GM21515 (cell line): ENCODE measurements at regions not wholly inside any gene's neighbourhood (a gene's known extent, or its start where the extent isn't known, plus 50 kb on each side); places are given as distances from the start of the nearest gene placed in this dataset.
"Not testable (repeated sequence)": the region's sequence is repeated elsewhere in the genome, so short reads cannot be mapped to it uniquely, and the experiment has no call there.

ENCODE experiments used
- ATAC-seq: cut with Tn5 transposase; IDR thresholded peaks from one replicate; pipeline ENCODE4 v1.9.1; 2021; ENCODE audit not compliant: unreplicated experiment

DNA sequence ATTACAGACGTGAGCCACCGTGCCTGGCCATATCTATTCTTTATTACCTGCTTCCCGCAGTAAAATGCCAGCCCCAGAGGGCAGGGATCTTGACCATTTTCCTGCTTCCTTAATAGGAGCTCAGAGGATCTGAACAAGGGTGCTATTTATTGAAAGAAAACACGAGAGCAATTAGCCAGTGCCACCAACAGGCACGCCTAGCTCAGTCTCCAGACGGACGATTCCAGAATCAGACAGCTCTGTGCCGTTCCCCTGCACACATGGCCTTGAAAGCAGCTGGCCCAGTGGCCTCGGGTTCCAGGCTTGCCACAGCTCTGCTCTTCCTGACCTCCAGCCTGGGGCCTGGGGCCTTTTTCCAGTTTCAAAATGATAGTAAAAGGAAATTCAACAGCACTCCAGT, 135.2 kb upstream of the RFLNA start:
- ATAC-seq = no peak

GRCh38 chr12:124160097-124160756, 134.7 kb upstream of the RFLNA start:
- no peak for ATAC-seq

- ATAC-seq = not testable (repeated sequence)
Measured at GRCh38 chr12:124161402-124161801, 133.5 kb upstream of the RFLNA start.

GRCh38 chr12:124162151-124163110, 132.5 kb upstream of the RFLNA start:
- ATAC-seq = no peak

GRCh38 chr12:124165695-124166094, 129.2 kb upstream of the RFLNA start:
- no peak for ATAC-seq

GRCh38 chr12:124167141-124167540, 127.8 kb upstream of the RFLNA start:
- ATAC-seq = no peak

GRCh38 chr12:124168016-124168786, 126.7 kb upstream of the RFLNA start:
- no peak for ATAC-seq

GRCh38 chr12:124169577-124170284, 125.2 kb upstream of the RFLNA start:
- ATAC-seq = no peak

DNA sequence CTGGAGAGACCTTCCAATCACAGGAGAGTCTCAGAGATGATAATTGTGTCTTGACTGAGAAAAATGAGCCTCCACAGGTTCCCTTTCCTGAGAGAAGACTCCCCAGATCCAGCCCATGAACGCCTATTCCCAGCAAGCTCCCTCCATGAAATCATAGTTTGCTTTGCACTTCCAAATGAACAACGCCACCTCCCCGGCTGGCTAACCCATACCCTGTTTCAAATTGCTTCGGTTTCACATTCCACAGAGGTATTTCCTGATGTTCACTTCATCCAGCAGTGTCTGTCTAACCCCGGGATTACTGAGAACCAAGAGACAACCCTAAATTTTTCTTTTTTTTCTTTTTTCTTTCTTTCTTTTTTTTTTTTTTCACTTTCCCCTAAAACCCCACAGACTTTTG, 124.1 kb upstream of the RFLNA start:
- ATAC-seq = no peak

DNA sequence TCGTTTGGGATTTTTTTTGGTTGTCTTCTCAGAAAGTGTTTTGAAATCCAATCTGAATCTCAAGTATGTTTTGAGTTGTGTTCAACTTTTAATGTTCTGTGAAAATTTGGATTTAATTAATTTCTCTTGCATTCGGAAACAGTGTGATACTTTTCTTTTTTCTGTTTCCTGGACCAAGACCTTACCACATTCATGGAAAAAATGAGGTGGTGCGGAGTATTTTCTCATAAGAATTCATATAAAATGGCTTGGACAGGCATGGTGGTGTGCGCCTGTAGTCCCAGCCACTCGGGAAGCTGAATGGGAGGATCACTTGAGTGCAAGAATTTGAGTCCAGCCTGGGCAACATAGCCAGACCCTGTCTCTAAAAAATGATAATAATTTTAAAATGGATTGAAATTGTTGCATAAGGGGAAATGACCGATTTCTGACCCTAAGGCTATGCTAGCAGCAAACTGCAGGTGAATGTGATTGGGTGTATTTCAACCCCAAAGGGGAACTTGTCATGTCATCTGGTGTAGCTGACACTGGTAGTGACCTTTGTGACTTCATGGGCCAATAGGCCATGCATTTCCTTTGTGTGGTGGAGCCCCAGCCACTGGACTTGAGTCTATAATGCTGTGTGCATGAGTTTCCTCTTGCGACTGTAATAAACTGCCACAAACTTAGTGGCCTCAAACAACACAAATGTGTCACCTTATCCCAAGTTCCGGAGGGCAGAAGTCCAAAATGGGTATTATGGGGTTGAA, 123.5 kb upstream of the RFLNA start:
- ATAC-seq = no peak

GRCh38 chr12:124172636-124173035, 122.3 kb upstream of the RFLNA start:
- no peak for ATAC-seq

GRCh38 chr12:124173692-124174091, 121.2 kb upstream of the RFLNA start:
- no peak for ATAC-seq

GRCh38 chr12:124174451-124175348, 120.2 kb upstream of the RFLNA start:
- ATAC-seq = no peak

DNA sequence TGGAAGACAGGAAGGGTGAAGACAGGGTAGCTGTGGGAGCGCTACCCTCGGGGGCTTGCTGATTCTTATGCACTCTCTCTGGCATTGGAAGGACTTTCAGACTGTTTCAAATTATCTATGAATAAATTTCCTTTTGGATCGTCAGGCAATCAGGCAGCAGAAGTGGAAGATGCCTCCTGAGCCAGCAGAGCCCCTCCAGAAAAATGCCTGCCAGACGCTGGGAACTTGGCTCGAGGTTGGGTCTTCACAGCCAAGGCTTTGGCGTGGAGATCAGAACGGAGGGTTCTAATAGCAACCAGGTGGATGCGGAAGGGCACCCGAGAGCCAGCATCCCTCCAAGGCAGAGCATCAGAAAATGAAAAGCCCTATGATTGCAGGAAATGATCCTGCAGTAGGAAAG, 119.2 kb upstream of the RFLNA start:
- no peak for ATAC-seq

DNA sequence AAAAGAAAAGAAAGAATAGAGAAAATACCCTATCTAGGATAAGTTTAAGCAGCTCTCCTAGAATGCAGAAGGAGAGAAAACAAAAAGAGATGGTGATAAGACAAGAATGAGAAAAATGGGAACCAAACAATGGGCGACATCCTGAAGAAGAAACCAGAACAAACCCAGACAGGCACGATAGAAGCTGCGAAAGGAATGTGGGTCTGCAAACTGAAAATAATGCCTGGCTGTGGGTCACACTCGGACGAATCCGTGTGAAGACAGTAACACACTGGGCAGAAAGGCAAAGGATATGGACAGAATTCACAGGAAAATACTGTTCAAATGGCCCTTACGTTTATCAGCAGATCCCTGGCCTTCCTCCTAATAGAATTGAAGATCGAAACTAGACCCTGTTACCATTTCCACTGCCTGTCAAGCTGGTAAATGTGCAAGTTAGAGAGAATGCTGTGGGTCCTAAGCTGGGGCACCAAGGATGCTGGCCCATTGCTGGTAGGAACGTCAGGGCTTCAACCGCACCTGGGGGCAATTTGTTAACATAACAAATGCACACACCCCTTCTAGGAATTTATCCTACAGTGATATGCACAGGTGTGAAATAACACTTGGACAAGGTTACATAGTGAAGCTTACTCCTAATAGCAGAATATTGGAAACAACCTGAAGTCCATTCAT, 117.5 kb upstream of the RFLNA start:
- ATAC-seq = no peak

- ATAC-seq = no peak
Measured at GRCh38 chr12:124177951-124178316, 117.0 kb upstream of the RFLNA start.

- no peak for ATAC-seq
Measured at GRCh38 chr12:124179936-124180607, 114.8 kb upstream of the RFLNA start.

DNA sequence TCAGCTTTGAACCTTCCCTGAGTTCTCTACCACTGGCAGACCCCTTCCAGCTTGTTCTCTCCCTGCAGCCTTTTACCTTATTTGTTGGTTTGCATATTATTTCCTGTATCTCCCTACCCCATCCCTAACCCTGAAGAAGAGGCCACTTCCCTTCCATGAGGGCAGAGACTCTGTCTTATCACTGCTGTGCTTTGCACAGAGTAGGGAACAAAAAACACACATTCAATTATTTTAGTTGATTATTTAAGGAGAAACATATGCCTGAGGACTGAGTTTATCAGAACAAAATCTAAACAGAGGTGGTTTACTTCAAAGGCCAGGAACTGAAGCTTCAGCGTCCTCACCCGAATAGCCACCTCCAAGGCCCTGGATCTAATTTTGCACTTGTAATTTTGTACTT, 111.7 kb upstream of the RFLNA start:
- ATAC-seq = no peak
